Liver (tissue), 7 donors: ENCODE measurements at regions not wholly inside any gene's neighbourhood (a gene's known extent, or its start where the extent isn't known, plus 50 kb on each side); places are given as distances from the start of the nearest gene placed in this dataset.
A peak's percentile ranks its signal among the peaks of the same experiment; 100 is the strongest.

Experiments
- DNase-seq: peaks from one replicate; pipeline ENCODE4 v3.0.0-alpha.2; 2017; ENCODE audit warnings: low spot score
- H3K27ac ChIP-seq, 2 donors: one replicate each; pipeline ENCODE4 v1.7.0; 2013; ENCODE audit warnings: inconsistent platforms in 2 of 2, low read length in 2 of 2, control low read depth in 1 of 2, low read depth in 1 of 2, mild to moderate bottlenecking in 1 of 2
- H3K27me3 ChIP-seq, 4 donors: one replicate each; pipeline versions ENCODE4 v1.6.1 to v1.7.0; 2013; ENCODE audit warnings: low read length in 3 of 4, inconsistent platforms in 1 of 4, mild to moderate bottlenecking in 1 of 4, moderate library complexity in 1 of 4; ENCODE audit not compliant: control insufficient read depth in 4 of 4, insufficient read depth in 4 of 4
- H3K36me3 ChIP-seq, 4 donors: one replicate each; pipeline versions ENCODE4 v1.6.1 to v1.7.0; 2013; ENCODE audit warnings: low read length in 3 of 4, mild to moderate bottlenecking in 3 of 4, low read depth in 1 of 4, moderate library complexity in 1 of 4; ENCODE audit not compliant: control insufficient read depth in 4 of 4, insufficient read depth in 3 of 4
- H3K4me1 ChIP-seq, 4 donors: one replicate each; pipeline versions ENCODE4 v1.6.1 to v1.7.0; 2013; ENCODE audit warnings: low read length in 3 of 4, mild to moderate bottlenecking in 3 of 4, moderate library complexity in 1 of 4; ENCODE audit not compliant: control insufficient read depth in 4 of 4, insufficient read depth in 4 of 4
- H3K4me3 ChIP-seq, 3 donors: one replicate each; pipeline versions ENCODE4 v1.6.1 to v1.7.0; 2013; ENCODE audit warnings: low read length in 3 of 3, control low read depth in 1 of 3, low read depth in 1 of 3, mild to moderate bottlenecking in 1 of 3
- H3K9ac ChIP-seq, 2 donors: one replicate each; pipeline ENCODE4 v1.7.0; 2013; ENCODE audit warnings: low read length in 2 of 2, mild to moderate bottlenecking in 2 of 2, moderate library complexity in 2 of 2, control low read depth in 1 of 2, low read depth in 1 of 2
- H3K9me3 ChIP-seq, 4 donors: one replicate each; pipeline versions ENCODE4 v1.6.1 to v1.7.0; 2013; ENCODE audit warnings: low read length in 3 of 4; ENCODE audit not compliant: control insufficient read depth in 4 of 4
- EGR1 ChIP-seq, 2 donors: IDR thresholded peaks; 2 replicates each; pipeline ENCODE4 v1.6.1; 2016 to 2018; ENCODE audit warnings: antibody characterized with exemption in 2 of 2, low read depth in 2 of 2
- FOXA1 ChIP-seq: IDR thresholded peaks from 2 replicates; pipeline ENCODE4 v1.6.1; 2016; ENCODE audit warnings: antibody characterized with exemption
- FOXA2 ChIP-seq: IDR thresholded peaks from 2 replicates; pipeline ENCODE4 v1.6.1; 2016; ENCODE audit warnings: antibody characterized with exemption
- GABPA ChIP-seq, 2 donors: IDR thresholded peaks in 1 of 2; conservative IDR thresholded peaks in 1 of 2; 2 replicates each; pipeline ENCODE4 v1.6.1; 2016; ENCODE audit warnings: antibody characterized with exemption in 2 of 2, mild to moderate bottlenecking in 1 of 2, moderate library complexity in 1 of 2
- HNF4A ChIP-seq, 2 donors: conservative IDR thresholded peaks; 2 replicates each; pipeline ENCODE4 v1.6.1; 2016; ENCODE audit warnings: antibody characterized with exemption in 2 of 2, mild to moderate bottlenecking in 2 of 2
- HNF4G ChIP-seq: IDR thresholded peaks from 2 replicates; pipeline ENCODE4 v1.6.1; 2016; ENCODE audit warnings: antibody characterized with exemption
- JUND ChIP-seq, 2 donors: IDR thresholded peaks; 2 replicates each; pipeline ENCODE4 v1.6.1; 2016; ENCODE audit warnings: antibody characterized with exemption in 2 of 2
- NR2F2 ChIP-seq: IDR thresholded peaks from 2 replicates; pipeline ENCODE4 v1.6.1; 2016; ENCODE audit warnings: antibody characterized with exemption
- RAD21 ChIP-seq, 2 donors: IDR thresholded peaks; 2 replicates each; pipeline ENCODE4 v1.6.1; 2016; ENCODE audit warnings: antibody characterized with exemption in 2 of 2, mild to moderate bottlenecking in 2 of 2
- SP1 ChIP-seq: IDR thresholded peaks from 2 replicates; pipeline ENCODE4 v1.6.1; 2018; ENCODE audit warnings: antibody characterized with exemption, mild to moderate bottlenecking
- YY1 ChIP-seq: IDR thresholded peaks from 2 replicates; pipeline ENCODE4 v1.6.1; 2016; ENCODE audit warnings: antibody characterized with exemption, mild to moderate bottlenecking
- WGBS: extraction: QIAGEN DNeasy Blood & Tissue Kit; methylation state at CpG from one replicate; pipeline ENCODE4 v1.1.7; 2013; 5-methylcytosine and 5-hydroxymethylcytosine counted together
- TF ChIP-seq, protein P1 (sequence below): IDR thresholded peaks from 2 replicates; pipeline ENCODE4 v1.6.1; 2016; ENCODE audit warnings: antibody characterized with exemption
- TF ChIP-seq, protein P2 (sequence below): IDR thresholded peaks from 2 replicates; pipeline ENCODE4 v1.6.1; 2016; ENCODE audit warnings: antibody characterized with exemption, mild to moderate bottlenecking
- TF ChIP-seq, protein P3 (sequence below): IDR thresholded peaks from 2 replicates; pipeline ENCODE4 v1.6.1; 2016; ENCODE audit warnings: antibody characterized with exemption
- donor health status: healthy.
- donor health status: healthy.
- donor health status: healthy.
- donor health status: healthy.

DNA sequence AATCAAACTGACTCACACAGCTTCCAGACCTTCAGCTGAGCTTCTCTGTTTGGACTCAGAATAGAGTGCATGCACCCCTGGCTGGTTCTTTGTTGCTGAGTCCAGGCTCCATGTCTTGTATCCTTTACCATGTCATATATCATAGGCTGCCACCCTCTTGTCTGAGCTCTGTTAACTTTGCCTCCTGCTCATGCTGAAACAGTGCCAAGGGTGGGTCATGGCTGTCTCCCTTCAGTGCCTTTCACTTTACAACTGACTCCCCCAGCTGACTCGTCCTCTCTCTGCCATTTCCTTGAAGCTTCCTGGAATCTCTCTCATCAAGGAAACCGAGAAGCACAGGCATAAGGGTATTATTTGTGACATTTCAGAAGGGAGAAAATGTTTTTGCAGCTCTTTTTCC lies 885.3 kb downstream of the TTLL7 start (continued):
- TF ChIP-seq, protein P1, sequence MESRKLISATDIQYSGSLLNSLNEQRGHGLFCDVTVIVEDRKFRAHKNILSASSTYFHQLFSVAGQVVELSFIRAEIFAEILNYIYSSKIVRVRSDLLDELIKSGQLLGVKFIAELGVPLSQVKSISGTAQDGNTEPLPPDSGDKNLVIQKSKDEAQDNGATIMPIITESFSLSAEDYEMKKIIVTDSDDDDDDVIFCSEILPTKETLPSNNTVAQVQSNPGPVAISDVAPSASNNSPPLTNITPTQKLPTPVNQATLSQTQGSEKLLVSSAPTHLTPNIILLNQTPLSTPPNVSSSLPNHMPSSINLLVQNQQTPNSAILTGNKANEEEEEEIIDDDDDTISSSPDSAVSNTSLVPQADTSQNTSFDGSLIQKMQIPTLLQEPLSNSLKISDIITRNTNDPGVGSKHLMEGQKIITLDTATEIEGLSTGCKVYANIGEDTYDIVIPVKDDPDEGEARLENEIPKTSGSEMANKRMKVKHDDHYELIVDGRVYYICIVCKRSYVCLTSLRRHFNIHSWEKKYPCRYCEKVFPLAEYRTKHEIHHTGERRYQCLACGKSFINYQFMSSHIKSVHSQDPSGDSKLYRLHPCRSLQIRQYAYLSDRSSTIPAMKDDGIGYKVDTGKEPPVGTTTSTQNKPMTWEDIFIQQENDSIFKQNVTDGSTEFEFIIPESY: no peak
- no peak for TF ChIP-seq HNF4A (conservative IDR thresholded peaks at IDR 0.05)
- no peak for TF ChIP-seq SP1
- no peak for TF ChIP-seq GABPA (IDR thresholded peaks at IDR 0.05 in 1 of 2, conservative IDR thresholded peaks at IDR 0.05 in 1 of 2)
- no peak for TF ChIP-seq YY1

DNA sequence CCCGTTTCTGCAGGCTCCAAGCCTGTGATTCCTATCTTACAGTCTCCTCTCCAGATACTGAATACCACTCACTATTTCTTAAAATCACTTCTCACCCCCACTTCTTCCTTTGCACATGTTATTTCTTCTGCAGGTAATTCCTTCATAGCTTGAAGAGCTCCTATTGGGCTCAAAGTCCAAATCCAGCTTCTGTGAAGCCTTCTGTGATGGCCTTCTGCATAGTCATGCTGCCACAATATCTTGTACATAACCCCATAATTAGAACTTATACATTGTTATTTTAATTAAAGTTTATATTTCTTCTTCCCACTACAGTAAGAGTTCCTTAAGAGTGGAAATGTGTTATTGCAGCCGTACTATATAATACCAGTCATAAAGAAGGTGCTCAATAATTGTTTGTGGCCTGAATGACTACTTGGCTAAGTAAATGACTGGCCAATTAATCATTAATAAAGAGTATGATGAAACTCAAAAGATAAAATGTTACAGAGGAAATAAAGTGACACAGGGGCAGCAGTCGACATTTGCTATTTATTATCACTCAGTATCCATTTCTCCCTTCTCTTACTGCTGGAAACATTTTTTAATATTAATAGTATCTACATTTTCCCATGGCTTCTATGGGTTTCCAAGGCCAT lies 886.6 kb downstream of the TTLL7 start:
- Histone ChIP-seq H3K4me1 (peaks cover 0 to 4% (median 1%) of the 10 kb centered on the region in 4 donors), H3K27ac (no peak overlapping the region), H3K4me3 (no peak overlapping the region), H3K27me3 (no peaks in the 10 kb centered on the region), H3K36me3 (no peaks in the 10 kb centered on the region), H3K9ac (no peak overlapping the region), H3K9me3 (no peaks in the 10 kb centered on the region)
- WGBS: 55% methylated on average over 3 of the region's 3 CpGs
- TF ChIP-seq, protein P1: no peak
- TF ChIP-seq SP1 (peak; percentile 30), YY1 (peak; percentile 44), HNF4A (conservative IDR thresholded peaks at IDR 0.05) (peak; percentile 27 to 28)
- no peak for DNase-seq

DNA sequence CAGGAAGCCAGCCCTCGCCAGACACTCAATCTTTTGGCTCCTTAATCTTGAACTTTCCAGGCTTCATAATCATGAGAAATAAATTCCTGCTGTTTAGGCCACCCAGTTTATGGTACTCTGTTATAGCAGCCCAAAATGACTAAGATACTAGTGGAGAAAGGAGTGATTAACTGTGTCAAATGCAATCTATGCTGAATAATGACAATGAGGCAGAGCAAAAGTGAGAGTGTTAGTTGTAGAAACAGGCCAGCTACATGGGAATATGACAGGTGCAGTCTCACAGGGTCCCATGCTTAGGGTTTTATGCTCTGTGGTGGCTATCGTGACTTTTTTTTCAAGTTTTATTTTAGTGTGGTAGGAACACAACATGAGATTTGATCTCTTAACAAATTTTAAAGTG lies 888.8 kb downstream of the TTLL7 start:
- TF ChIP-seq HNF4G: no peak
- TF ChIP-seq JUND (IDR thresholded peaks at IDR 0.05): no peak
- no peak for TF ChIP-seq YY1
- TF ChIP-seq, protein P2, sequence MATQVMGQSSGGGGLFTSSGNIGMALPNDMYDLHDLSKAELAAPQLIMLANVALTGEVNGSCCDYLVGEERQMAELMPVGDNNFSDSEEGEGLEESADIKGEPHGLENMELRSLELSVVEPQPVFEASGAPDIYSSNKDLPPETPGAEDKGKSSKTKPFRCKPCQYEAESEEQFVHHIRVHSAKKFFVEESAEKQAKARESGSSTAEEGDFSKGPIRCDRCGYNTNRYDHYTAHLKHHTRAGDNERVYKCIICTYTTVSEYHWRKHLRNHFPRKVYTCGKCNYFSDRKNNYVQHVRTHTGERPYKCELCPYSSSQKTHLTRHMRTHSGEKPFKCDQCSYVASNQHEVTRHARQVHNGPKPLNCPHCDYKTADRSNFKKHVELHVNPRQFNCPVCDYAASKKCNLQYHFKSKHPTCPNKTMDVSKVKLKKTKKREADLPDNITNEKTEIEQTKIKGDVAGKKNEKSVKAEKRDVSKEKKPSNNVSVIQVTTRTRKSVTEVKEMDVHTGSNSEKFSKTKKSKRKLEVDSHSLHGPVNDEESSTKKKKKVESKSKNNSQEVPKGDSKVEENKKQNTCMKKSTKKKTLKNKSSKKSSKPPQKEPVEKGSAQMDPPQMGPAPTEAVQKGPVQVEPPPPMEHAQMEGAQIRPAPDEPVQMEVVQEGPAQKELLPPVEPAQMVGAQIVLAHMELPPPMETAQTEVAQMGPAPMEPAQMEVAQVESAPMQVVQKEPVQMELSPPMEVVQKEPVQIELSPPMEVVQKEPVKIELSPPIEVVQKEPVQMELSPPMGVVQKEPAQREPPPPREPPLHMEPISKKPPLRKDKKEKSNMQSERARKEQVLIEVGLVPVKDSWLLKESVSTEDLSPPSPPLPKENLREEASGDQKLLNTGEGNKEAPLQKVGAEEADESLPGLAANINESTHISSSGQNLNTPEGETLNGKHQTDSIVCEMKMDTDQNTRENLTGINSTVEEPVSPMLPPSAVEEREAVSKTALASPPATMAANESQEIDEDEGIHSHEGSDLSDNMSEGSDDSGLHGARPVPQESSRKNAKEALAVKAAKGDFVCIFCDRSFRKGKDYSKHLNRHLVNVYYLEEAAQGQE: no peak
- no peak for TF ChIP-seq FOXA2
- TF ChIP-seq NR2F2: no peak
- no peak for TF ChIP-seq FOXA1
- TF ChIP-seq RAD21 (IDR thresholded peaks at IDR 0.05): no peak
- no peak for TF ChIP-seq EGR1 (IDR thresholded peaks at IDR 0.05; ENCODE audit: low read depth in 2 of 2)
- TF ChIP-seq, protein P3, sequence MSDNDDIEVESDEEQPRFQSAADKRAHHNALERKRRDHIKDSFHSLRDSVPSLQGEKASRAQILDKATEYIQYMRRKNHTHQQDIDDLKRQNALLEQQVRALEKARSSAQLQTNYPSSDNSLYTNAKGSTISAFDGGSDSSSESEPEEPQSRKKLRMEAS: no peak
- TF ChIP-seq GABPA (IDR thresholded peaks at IDR 0.05 in 1 of 2, conservative IDR thresholded peaks at IDR 0.05 in 1 of 2): no peak
- TF ChIP-seq SP1: no peak
- 92% methylated on average over 2 of the region's 2 CpGs for WGBS
- H3K9me3 ChIP-seq: no peaks in the 10 kb centered on the region
- no peaks in the 10 kb centered on the region for H3K36me3 ChIP-seq
- H3K27me3 ChIP-seq: no peaks in the 10 kb centered on the region
- no peak overlapping the region for H3K4me3 ChIP-seq
- peaks cover 0 to 4% (median 1%) of the 10 kb centered on the region in 4 donors for H3K4me1 ChIP-seq
- DNase-seq: no peak
- H3K27ac ChIP-seq: no peak overlapping the region
- no peak overlapping the region for H3K9ac ChIP-seq
